T-helper 17 cell (primary cell): ENCODE measurements at regions not wholly inside any gene's neighbourhood (a gene's known extent, or its start where the extent isn't known, plus 50 kb on each side); places are given as distances from the start of the nearest gene placed in this dataset.
"Not testable (repeated sequence)": the region's sequence is repeated elsewhere in the genome, so short reads cannot be mapped to it uniquely, and the experiment has no call there.

ENCODE experiments used
- ATAC-seq: fragments of 150-1000 bp; cut with Tn5 transposase; 2 replicates; pipeline ENCODE4 v1.10.0; 2021; ENCODE audit warnings: mild to moderate bottlenecking, moderate library complexity
- DNase-seq, 3 donors: peaks; one replicate each; pipeline versions ENCODE4 v3.0.0 to v3.0.0-alpha.2; 2020 to 2021
- H3K9me3 ChIP-seq: one replicate; pipeline ENCODE4 v1.7.0; 2013; ENCODE audit warnings: low read length, mild to moderate bottlenecking; ENCODE audit not compliant: control insufficient read depth, poor library complexity, severe bottlenecking
- H3K27ac Mint-ChIP-seq: one replicate; pipeline ENCODE4 v1.8.0; 2022; ENCODE audit warnings: mild to moderate bottlenecking, moderate library complexity, mixed read lengths
- H3K27me3 Mint-ChIP-seq: one replicate; pipeline ENCODE4 v1.8.0; 2022; ENCODE audit warnings: mixed read lengths
- H3K36me3 Mint-ChIP-seq: one replicate; pipeline ENCODE4 v1.8.0; 2022; ENCODE audit warnings: low read depth, mixed read lengths
- H3K4me1 Mint-ChIP-seq: one replicate; pipeline ENCODE4 v1.8.0; 2022; ENCODE audit warnings: mild to moderate bottlenecking, mixed read lengths
- H3K4me3 Mint-ChIP-seq: one replicate; pipeline ENCODE4 v1.8.0; 2022; ENCODE audit warnings: mild to moderate bottlenecking, moderate library complexity, mixed read lengths

- H3K27ac Mint-ChIP-seq: no peak overlapping the region
- H3K4me3 Mint-ChIP-seq: peak overlapping the region; percentile 5
- peaks cover 20% of the 10 kb centered on the region for H3K4me1 Mint-ChIP-seq
- H3K9me3 ChIP-seq: no peaks in the 10 kb centered on the region
- DNase-seq (no peak), ATAC-seq (peak; percentile 51)
- H3K36me3 Mint-ChIP-seq: no peaks in the 10 kb centered on the region
- no peaks in the 10 kb centered on the region for H3K27me3 Mint-ChIP-seq
These were observed 224.9 kb upstream of the SMLR1 start for GRCh38 chr6:130602151-130602770.

- Mint-ChIP-seq H3K36me3 (no peaks in the 10 kb centered on the region), H3K4me1 (peaks cover 19% of the 10 kb centered on the region), H3K4me3 (no peak overlapping the region), H3K27ac (no peak overlapping the region), H3K27me3 (no peaks in the 10 kb centered on the region)
- DNase-seq (no peak), ATAC-seq (no peak)
- no peaks in the 10 kb centered on the region for H3K9me3 ChIP-seq
These were observed 223.8 kb upstream of the SMLR1 start for GRCh38 chr6:130603391-130603790.

GRCh38 chr6:130604841-130605399 is 222.3 kb upstream of the SMLR1 start:
- H3K36me3 Mint-ChIP-seq: no peaks in the 10 kb centered on the region
- H3K4me1 Mint-ChIP-seq: peaks cover 17% of the 10 kb centered on the region
- H3K27ac Mint-ChIP-seq: no peak overlapping the region
- no peaks in the 10 kb centered on the region for H3K27me3 Mint-ChIP-seq
- ATAC-seq (no peak), DNase-seq (no peak)
- no peaks in the 10 kb centered on the region for H3K9me3 ChIP-seq
- H3K4me3 Mint-ChIP-seq: no peak overlapping the region

GRCh38 chr6:130610303-130610702 is 216.9 kb upstream of the SMLR1 start:
- Mint-ChIP-seq H3K4me3 (no peak overlapping the region), H3K27ac (no peak overlapping the region), H3K4me1 (peaks cover 3% of the 10 kb centered on the region), H3K27me3 (no peaks in the 10 kb centered on the region), H3K36me3 (no peaks in the 10 kb centered on the region)
- H3K9me3 ChIP-seq: no peaks in the 10 kb centered on the region
- no peak for DNase-seq
- ATAC-seq: no peak

GRCh38 chr6:130611366-130611765 is 215.8 kb upstream of the SMLR1 start:
- no peaks in the 10 kb centered on the region for H3K9me3 ChIP-seq
- Mint-ChIP-seq H3K36me3 (peaks cover 2% of the 10 kb centered on the region), H3K4me1 (peaks cover 3% of the 10 kb centered on the region), H3K27me3 (no peaks in the 10 kb centered on the region), H3K27ac (no peak overlapping the region), H3K4me3 (no peak overlapping the region)
- DNase-seq: no peak
- no peak for ATAC-seq

- H3K36me3 Mint-ChIP-seq: peaks cover 2% of the 10 kb centered on the region
- no peak overlapping the region for H3K27ac Mint-ChIP-seq
- no peaks in the 10 kb centered on the region for H3K27me3 Mint-ChIP-seq
- ATAC-seq (no peak), DNase-seq (no peak)
- H3K4me3 Mint-ChIP-seq: no peak overlapping the region
- H3K4me1 Mint-ChIP-seq: peaks cover 3% of the 10 kb centered on the region
- H3K9me3 ChIP-seq: no peaks in the 10 kb centered on the region
These were observed 214.0 kb upstream of the SMLR1 start for GRCh38 chr6:130613176-130613575.

GRCh38 chr6:130615816-130616215 is 211.4 kb upstream of the SMLR1 start:
- peaks cover 3% of the 10 kb centered on the region for H3K4me1 Mint-ChIP-seq
- H3K27me3 Mint-ChIP-seq: no peaks in the 10 kb centered on the region
- peaks cover 2% of the 10 kb centered on the region for H3K36me3 Mint-ChIP-seq
- no peak overlapping the region for H3K4me3 Mint-ChIP-seq
- ATAC-seq: no peak
- H3K27ac Mint-ChIP-seq: no peak overlapping the region
- DNase-seq: no peak
- H3K9me3 ChIP-seq: no peaks in the 10 kb centered on the region

- no peak overlapping the region for H3K4me3 Mint-ChIP-seq
- peaks cover 2% of the 10 kb centered on the region for H3K36me3 Mint-ChIP-seq
- no peaks in the 10 kb centered on the region for H3K9me3 ChIP-seq
- DNase-seq (no peak), ATAC-seq (no peak)
- peaks cover 8% of the 10 kb centered on the region for H3K4me1 Mint-ChIP-seq
- no peak overlapping the region for H3K27ac Mint-ChIP-seq
- H3K27me3 Mint-ChIP-seq: no peaks in the 10 kb centered on the region
These were observed 209.5 kb upstream of the SMLR1 start for GRCh38 chr6:130617658-130618057.

DNA sequence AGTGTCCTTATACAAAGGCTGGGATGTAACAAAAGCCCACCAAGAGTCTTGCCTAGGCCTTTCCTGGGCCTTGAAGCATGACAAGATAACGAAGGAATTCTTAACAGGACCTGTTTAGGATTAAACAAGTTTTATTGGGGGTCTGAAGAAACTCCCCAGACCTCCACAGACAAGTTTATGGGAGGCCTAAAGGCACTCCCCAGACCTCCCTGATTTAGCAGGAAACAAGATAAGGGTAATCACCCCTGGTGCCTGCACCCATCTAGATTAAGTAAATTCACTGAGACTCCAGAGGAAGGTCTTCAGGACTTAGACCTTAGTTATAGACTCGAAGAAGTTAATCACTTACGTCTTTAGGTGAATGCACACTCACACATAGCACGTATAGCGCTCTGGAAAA is 208.4 kb upstream of the SMLR1 start:
- not testable (repeated sequence) for H3K27me3 Mint-ChIP-seq, H3K4me1 Mint-ChIP-seq, DNase-seq, H3K27ac Mint-ChIP-seq, H3K9me3 ChIP-seq, H3K36me3 Mint-ChIP-seq, H3K4me3 Mint-ChIP-seq, ATAC-seq

DNA sequence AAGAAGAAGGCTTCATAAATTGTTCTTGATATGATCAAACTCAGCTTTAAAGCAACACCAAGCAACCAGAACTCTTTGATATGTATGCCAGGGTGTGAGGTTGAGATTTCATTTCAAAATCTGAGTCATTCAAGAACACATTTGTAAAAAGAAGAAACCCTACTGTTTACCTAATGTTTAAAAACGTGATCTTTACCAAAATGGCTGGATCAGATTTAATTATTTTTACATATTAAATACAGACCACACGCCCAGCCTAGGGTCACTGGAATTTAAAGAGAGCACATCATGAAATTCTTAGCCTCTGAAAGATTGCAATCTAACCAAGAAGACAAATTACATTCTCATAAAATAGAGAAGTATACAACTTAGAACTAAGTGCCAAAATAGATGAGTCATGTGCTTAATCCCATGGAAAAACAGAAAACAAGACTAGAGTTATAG is 206.8 kb upstream of the SMLR1 start:
- H3K4me3 Mint-ChIP-seq: no peak overlapping the region
- no peaks in the 10 kb centered on the region for H3K9me3 ChIP-seq
- H3K27me3 Mint-ChIP-seq: peaks cover 4% of the 10 kb centered on the region
- peaks cover 2% of the 10 kb centered on the region for H3K36me3 Mint-ChIP-seq
- DNase-seq (no peak), ATAC-seq (no peak)
- H3K4me1 Mint-ChIP-seq: peaks cover 5% of the 10 kb centered on the region
- H3K27ac Mint-ChIP-seq: no peak overlapping the region

GRCh38 chr6:130622142-130622541 is 205.1 kb upstream of the SMLR1 start:
- no peak for ATAC-seq
- no peak overlapping the region for H3K4me3 Mint-ChIP-seq
- no peaks in the 10 kb centered on the region for H3K9me3 ChIP-seq
- peaks cover 4% of the 10 kb centered on the region for H3K27me3 Mint-ChIP-seq
- no peak for DNase-seq
- H3K4me1 Mint-ChIP-seq: peaks cover 5% of the 10 kb centered on the region
- no peaks in the 10 kb centered on the region for H3K36me3 Mint-ChIP-seq
- H3K27ac Mint-ChIP-seq: no peak overlapping the region

DNA sequence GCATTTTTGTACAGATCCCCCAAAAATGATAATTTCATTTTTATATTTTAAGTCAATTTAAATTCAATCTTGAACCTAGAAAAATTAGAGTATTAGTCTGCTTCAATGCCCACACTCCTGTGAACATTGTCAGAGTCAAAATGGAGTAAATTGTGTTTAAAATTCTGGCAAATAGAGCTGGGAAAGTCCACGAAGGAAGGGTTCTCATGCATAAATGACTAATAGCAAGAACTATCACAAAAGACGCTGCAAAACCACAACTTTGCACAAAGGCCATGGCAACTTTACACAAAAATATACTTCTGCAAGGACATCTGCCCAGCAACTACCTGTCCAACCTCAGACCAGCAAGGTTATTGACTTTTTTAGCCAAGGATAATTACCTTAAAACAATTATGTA is 203.2 kb upstream of the SMLR1 start:
- H3K9me3 ChIP-seq: no peaks in the 10 kb centered on the region
- DNase-seq: no peak
- no peak overlapping the region for H3K4me3 Mint-ChIP-seq
- no peak overlapping the region for H3K27ac Mint-ChIP-seq
- no peak for ATAC-seq
- H3K4me1 Mint-ChIP-seq: peaks cover 5% of the 10 kb centered on the region
- peaks cover 4% of the 10 kb centered on the region for H3K27me3 Mint-ChIP-seq
- H3K36me3 Mint-ChIP-seq: no peaks in the 10 kb centered on the region

- H3K4me3 Mint-ChIP-seq: no peak overlapping the region
- H3K36me3 Mint-ChIP-seq: no peaks in the 10 kb centered on the region
- ATAC-seq: no peak
- no peaks in the 10 kb centered on the region for H3K9me3 ChIP-seq
- H3K27me3 Mint-ChIP-seq: peaks cover 4% of the 10 kb centered on the region
- DNase-seq: no peak
- no peak overlapping the region for H3K27ac Mint-ChIP-seq
- H3K4me1 Mint-ChIP-seq: peaks cover 8% of the 10 kb centered on the region
These were observed 201.2 kb upstream of the SMLR1 start for GRCh38 chr6:130625825-130626527.

DNA sequence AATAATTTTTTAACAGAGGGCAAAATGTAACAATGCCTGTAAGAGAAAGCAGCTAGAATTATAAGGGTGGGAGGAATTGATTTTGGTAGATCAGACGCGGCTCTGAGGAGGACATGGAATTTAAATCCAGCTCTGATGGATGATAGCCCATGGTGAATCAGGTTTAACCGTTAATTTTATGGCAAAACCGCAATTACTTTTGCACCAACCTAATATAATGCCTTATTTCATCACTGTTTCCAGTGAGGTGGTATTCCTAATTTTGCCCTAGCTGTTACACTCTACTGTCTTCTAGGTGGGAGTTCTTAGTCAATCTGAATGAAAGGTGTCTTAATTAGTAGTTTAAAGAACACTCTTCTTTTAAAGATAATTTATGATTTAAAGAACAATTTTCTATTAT is 198.3 kb upstream of the SMLR1 start:
- Mint-ChIP-seq H3K27me3 (peaks cover 4% of the 10 kb centered on the region), H3K36me3 (no peaks in the 10 kb centered on the region), H3K4me3 (no peak overlapping the region), H3K4me1 (peaks cover 3% of the 10 kb centered on the region), H3K27ac (no peak overlapping the region)
- ATAC-seq (no peak), DNase-seq (no peak)
- no peaks in the 10 kb centered on the region for H3K9me3 ChIP-seq
